Effector memory CD8-positive, alpha-beta T cell (primary cell): ENCODE measurements at regions not wholly inside any gene's neighbourhood (a gene's known extent, or its start where the extent isn't known, plus 50 kb on each side); places are given as distances from the start of the nearest gene placed in this dataset.

Experiments
- ATAC-seq: fragments of 150-1000 bp; cut with Tn5 transposase; replicated peaks from 2 replicates; pipeline ENCODE4 v1.10.0; 2021; ENCODE audit warnings: mild to moderate bottlenecking, moderate library complexity
- DNase-seq, 3 experiments: peaks; one replicate each; pipeline ENCODE4 v3.0.0; 2021
- H3K27ac Mint-ChIP-seq, 2 donors: one replicate each; pipeline ENCODE4 v1.8.0; 2022; ENCODE audit warnings: mild to moderate bottlenecking in 2 of 2, mixed read lengths in 2 of 2, moderate library complexity in 2 of 2
- H3K27me3 Mint-ChIP-seq, 2 donors: one replicate each; pipeline ENCODE4 v1.8.0; 2022; ENCODE audit warnings: mixed read lengths in 2 of 2
- H3K36me3 Mint-ChIP-seq: one replicate; pipeline ENCODE4 v1.8.0; 2022; ENCODE audit warnings: mild to moderate bottlenecking, moderate library complexity, mixed read lengths; ENCODE audit not compliant: insufficient read depth
- H3K4me1 Mint-ChIP-seq, 2 donors: one replicate each; pipeline ENCODE4 v1.8.0; 2022; ENCODE audit warnings: low read depth in 2 of 2, mixed read lengths in 2 of 2
- H3K4me3 Mint-ChIP-seq, 2 donors: one replicate each; pipeline ENCODE4 v1.8.0; 2022; ENCODE audit warnings: mild to moderate bottlenecking in 2 of 2, mixed read lengths in 2 of 2, moderate library complexity in 2 of 2
- H3K9me3 Mint-ChIP-seq, 2 donors: one replicate each; pipeline ENCODE4 v1.8.0; 2022; ENCODE audit warnings: mixed read lengths in 2 of 2

GRCh38 chr20:58071298-58071697 lies 157.2 kb downstream of the ANKRD60 start:
- DNase-seq: no peak
- Mint-ChIP-seq H3K36me3 (peaks cover 2% of the 10 kb centered on the region), H3K27ac (no peak overlapping the region), H3K4me3 (no peak overlapping the region), H3K27me3 (peaks cover 31 to 82% of the 10 kb centered on the region in 2 donors), H3K9me3 (no peaks in the 10 kb centered on the region), H3K4me1 (peaks cover 0 to 5% of the 10 kb centered on the region in 2 donors)
- no peak for ATAC-seq

GRCh38 chr20:58070664-58071196 lies 157.7 kb downstream of the ANKRD60 start:
- H3K9me3 Mint-ChIP-seq: no peaks in the 10 kb centered on the region
- H3K4me3 Mint-ChIP-seq: no peak overlapping the region
- no peaks in the 10 kb centered on the region for H3K36me3 Mint-ChIP-seq
- DNase-seq (no peak), ATAC-seq (no peak)
- H3K4me1 Mint-ChIP-seq: peaks cover 0 to 5% of the 10 kb centered on the region in 2 donors
- peaks cover 31 to 78% of the 10 kb centered on the region in 2 donors for H3K27me3 Mint-ChIP-seq
- H3K27ac Mint-ChIP-seq: no peak overlapping the region

GRCh38 chr20:58069796-58070663 lies 158.4 kb downstream of the ANKRD60 start:
- Mint-ChIP-seq H3K27ac (no peak overlapping the region), H3K36me3 (no peaks in the 10 kb centered on the region), H3K9me3 (no peaks in the 10 kb centered on the region), H3K4me3 (no peak overlapping the region), H3K27me3 (peaks cover 31 to 73% of the 10 kb centered on the region in 2 donors), H3K4me1 (peaks cover 0 to 4% of the 10 kb centered on the region in 2 donors)
- DNase-seq (no peak), ATAC-seq (no peak)

GRCh38 chr20:58069207-58069606 lies 159.2 kb downstream of the ANKRD60 start:
- Mint-ChIP-seq H3K27me3 (peaks cover 31 to 72% of the 10 kb centered on the region in 2 donors), H3K9me3 (no peaks in the 10 kb centered on the region), H3K4me3 (no peak overlapping the region), H3K36me3 (no peaks in the 10 kb centered on the region), H3K4me1 (no peaks in the 10 kb centered on the region), H3K27ac (no peak overlapping the region)
- ATAC-seq (no peak), DNase-seq (no peak)

- DNase-seq (no peak), ATAC-seq (no peak)
- no peak overlapping the region for H3K4me3 Mint-ChIP-seq
- H3K27ac Mint-ChIP-seq: no peak overlapping the region
- no peaks in the 10 kb centered on the region for H3K4me1 Mint-ChIP-seq
- no peaks in the 10 kb centered on the region for H3K9me3 Mint-ChIP-seq
- no peaks in the 10 kb centered on the region for H3K36me3 Mint-ChIP-seq
- H3K27me3 Mint-ChIP-seq: peaks cover 18 to 43% of the 10 kb centered on the region in 2 donors
These were observed 162.7 kb downstream of the ANKRD60 start for GRCh38 chr20:58065508-58066361.

GRCh38 chr20:58064411-58065010 lies 163.9 kb downstream of the ANKRD60 start:
- Mint-ChIP-seq H3K27ac (no peak overlapping the region), H3K4me3 (no peak overlapping the region)
- no peak for ATAC-seq

GRCh38 chr20:58059260-58059544 lies 169.3 kb downstream of the ANKRD60 start:
- Mint-ChIP-seq H3K9me3 (no peaks in the 10 kb centered on the region), H3K4me1 (no peaks in the 10 kb centered on the region), H3K4me3 (no peak overlapping the region), H3K36me3 (no peaks in the 10 kb centered on the region), H3K27me3 (peaks cover 59 to 70% of the 10 kb centered on the region in 2 donors), H3K27ac (no peak overlapping the region)
- ATAC-seq (no peak), DNase-seq (no peak)

More at GRCh38 chr20:58064411-58065010, 163.9 kb downstream of the ANKRD60 start:
- no peaks in the 10 kb centered on the region for H3K9me3 Mint-ChIP-seq
- no peaks in the 10 kb centered on the region for H3K36me3 Mint-ChIP-seq
- no peaks in the 10 kb centered on the region for H3K4me1 Mint-ChIP-seq
- no peak for DNase-seq
- H3K27me3 Mint-ChIP-seq: peaks cover 31 to 36% of the 10 kb centered on the region in 2 donors

- no peaks in the 10 kb centered on the region for H3K4me1 Mint-ChIP-seq
- DNase-seq (no peak), ATAC-seq (no peak)
- H3K27me3 Mint-ChIP-seq: peaks cover 64 to 75% of the 10 kb centered on the region in 2 donors
- no peaks in the 10 kb centered on the region for H3K9me3 Mint-ChIP-seq
- H3K4me3 Mint-ChIP-seq: no peak overlapping the region
- H3K27ac Mint-ChIP-seq: no peak overlapping the region
- no peaks in the 10 kb centered on the region for H3K36me3 Mint-ChIP-seq
These were observed 169.8 kb downstream of the ANKRD60 start for GRCh38 chr20:58058421-58059259.

GRCh38 chr20:58056921-58057686 lies 171.3 kb downstream of the ANKRD60 start:
- ATAC-seq (no peak), DNase-seq (no peak)
- H3K4me1 Mint-ChIP-seq: no peaks in the 10 kb centered on the region
- H3K27me3 Mint-ChIP-seq: peaks cover 70 to 74% of the 10 kb centered on the region in 2 donors
- H3K36me3 Mint-ChIP-seq: no peaks in the 10 kb centered on the region
- H3K9me3 Mint-ChIP-seq: no peaks in the 10 kb centered on the region
- no peak overlapping the region for H3K4me3 Mint-ChIP-seq
- H3K27ac Mint-ChIP-seq: no peak overlapping the region

GRCh38 chr20:58056021-58056591 lies 172.3 kb downstream of the ANKRD60 start:
- Mint-ChIP-seq H3K36me3 (no peaks in the 10 kb centered on the region), H3K27ac (no peak overlapping the region)

GRCh38 chr20:58054780-58055373 lies 173.6 kb downstream of the ANKRD60 start:
- Mint-ChIP-seq H3K27me3 (peaks cover 68% of the 10 kb centered on the region in 2 donors), H3K4me1 (no peaks in the 10 kb centered on the region), H3K4me3 (no peak overlapping the region), H3K27ac (no peak overlapping the region), H3K9me3 (no peaks in the 10 kb centered on the region), H3K36me3 (no peaks in the 10 kb centered on the region)
- DNase-seq: no peak
- no peak for ATAC-seq

More at GRCh38 chr20:58056021-58056591, 172.3 kb downstream of the ANKRD60 start:
- no peak for DNase-seq
- H3K4me3 Mint-ChIP-seq: no peak overlapping the region
- peaks cover 70 to 71% of the 10 kb centered on the region in 2 donors for H3K27me3 Mint-ChIP-seq
- no peaks in the 10 kb centered on the region for H3K9me3 Mint-ChIP-seq
- ATAC-seq: no peak
- no peaks in the 10 kb centered on the region for H3K4me1 Mint-ChIP-seq
